ENCODE measurements at regions not wholly inside any gene's neighbourhood (a gene's known extent, or its start where the extent isn't known, plus 50 kb on each side); places are given as distances from the start of the nearest gene placed in this dataset.

DNA sequence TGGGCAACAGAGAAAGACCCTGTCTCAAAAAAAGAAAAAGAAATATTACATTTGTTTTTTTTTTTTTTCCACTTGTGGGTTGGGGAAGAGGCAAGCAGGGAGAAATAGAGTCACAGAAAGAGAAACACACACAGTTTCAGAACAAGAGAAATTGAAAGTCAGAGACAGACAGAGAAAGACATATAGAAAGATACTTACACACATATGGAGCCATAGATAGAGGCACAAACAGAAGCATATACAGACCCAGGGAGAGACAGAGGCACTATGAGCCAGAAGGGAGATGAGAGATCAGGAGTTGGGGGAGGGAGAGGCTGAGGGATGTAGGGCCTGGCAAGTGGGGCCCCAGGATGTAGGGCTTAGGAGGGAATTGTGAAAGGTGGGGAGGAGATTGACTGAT, 55.2 kb upstream of the GIMD1 start:
- no peak for DNase-seq

- no peak for DNase-seq
Measured at GRCh38 chr4:106422766-106423165, 54.2 kb upstream of the GIMD1 start.

DNA sequence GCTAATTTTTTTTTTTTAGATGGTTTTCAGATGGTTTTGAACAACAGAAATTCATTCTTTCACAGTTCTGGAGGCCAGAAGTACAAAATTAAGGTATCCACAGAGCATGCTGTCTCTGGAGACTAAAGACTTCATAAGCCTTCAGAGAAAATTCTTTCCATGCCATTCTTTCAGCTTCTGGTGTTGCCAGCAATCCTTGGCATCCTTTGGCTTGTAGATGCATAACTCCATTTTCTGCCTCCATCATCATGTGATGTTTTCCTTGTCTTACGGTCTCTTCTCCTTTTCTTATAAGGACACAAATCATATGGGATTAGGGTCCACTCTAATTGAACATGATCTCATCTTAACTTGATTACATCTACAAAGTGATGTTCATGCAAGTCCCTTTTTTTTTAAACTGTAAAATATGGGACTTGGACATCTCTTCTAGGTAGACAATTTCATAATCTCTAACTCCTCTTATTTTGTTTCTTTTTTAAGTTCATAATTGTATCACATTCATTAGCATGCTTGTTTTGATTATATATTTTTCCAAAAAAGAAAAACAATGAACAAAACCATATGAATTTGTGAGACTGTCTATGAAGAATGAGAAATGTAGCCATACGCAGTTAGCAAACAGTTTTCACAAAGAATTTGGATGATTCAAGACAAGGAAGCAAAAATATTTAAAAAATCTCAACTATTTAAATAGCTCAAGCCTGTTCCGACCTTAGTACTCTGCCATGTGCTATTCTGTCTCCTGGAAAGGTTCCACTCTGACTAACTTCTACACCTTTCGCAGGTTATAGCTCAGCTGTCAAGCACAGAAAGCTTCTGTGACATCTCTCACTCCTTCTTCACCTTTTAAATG, 53.1 kb upstream of the GIMD1 start:
- DNase-seq = no peak

DNA sequence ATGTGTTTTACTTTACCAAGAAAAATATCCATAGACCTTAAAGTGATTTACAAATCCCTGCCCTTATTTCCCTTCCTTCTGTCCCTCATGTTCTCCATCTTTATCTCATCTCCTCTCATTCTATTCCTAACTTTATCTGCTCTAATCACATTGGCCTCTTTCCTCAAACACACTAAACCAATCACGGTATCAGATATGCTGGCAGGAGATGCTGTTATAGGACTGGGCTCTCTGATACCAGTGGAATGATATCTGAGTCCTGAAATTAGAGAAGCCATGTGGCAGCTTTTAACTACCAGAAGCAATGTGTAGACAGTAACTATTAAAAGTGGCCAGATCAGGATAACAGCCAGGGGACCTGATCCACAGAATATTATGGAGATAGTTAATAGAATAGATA, 49.9 kb upstream of the GIMD1 start:
- DNase-seq = no peak
